ENCODE measurements at regions not wholly inside any gene's neighbourhood (a gene's known extent, or its start where the extent isn't known, plus 50 kb on each side); places are given as distances from the start of the nearest gene placed in this dataset.

DNA sequence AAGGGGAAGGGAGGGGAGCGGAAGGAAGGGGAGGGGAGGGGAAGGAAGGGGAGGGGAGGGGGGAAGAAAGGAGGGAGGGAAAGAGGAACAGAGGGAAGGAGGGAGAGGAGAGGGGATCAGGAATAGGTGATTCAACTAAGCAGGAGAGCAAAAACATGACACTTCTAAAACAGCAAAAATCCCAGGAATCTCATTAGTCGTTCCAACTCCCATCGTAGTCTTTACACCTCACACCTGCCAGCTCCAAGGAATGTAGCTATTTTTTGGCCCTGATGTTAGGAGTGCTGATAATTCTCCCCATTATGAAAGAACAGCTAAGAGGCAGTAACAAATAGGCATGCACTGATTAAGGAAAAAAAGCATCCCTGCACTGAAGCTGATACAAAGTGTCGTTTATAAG is 709.9 kb upstream of the PKDCC start:
- no peaks in the 10 kb centered on the region for H4K20me1 ChIP-seq (ENCODE audit: insufficient read depth, low read length)
- no peaks in the 10 kb centered on the region for H3K9me3 ChIP-seq (replicated peaks; ENCODE audit: insufficient read depth, low read length)
- H3K9ac ChIP-seq (ENCODE audit: low read length), result no peak overlapping the region
- TF ChIP-seq EZH2 (optimal IDR thresholded peaks at IDR 0.05; ENCODE audit: low read depth, low read length), result no peak
- TF ChIP-seq EZH2phosphoT487 (IDR thresholded peaks at IDR 0.05; ENCODE audit: low read length), result no peak
- TF ChIP-seq, protein P1, sequence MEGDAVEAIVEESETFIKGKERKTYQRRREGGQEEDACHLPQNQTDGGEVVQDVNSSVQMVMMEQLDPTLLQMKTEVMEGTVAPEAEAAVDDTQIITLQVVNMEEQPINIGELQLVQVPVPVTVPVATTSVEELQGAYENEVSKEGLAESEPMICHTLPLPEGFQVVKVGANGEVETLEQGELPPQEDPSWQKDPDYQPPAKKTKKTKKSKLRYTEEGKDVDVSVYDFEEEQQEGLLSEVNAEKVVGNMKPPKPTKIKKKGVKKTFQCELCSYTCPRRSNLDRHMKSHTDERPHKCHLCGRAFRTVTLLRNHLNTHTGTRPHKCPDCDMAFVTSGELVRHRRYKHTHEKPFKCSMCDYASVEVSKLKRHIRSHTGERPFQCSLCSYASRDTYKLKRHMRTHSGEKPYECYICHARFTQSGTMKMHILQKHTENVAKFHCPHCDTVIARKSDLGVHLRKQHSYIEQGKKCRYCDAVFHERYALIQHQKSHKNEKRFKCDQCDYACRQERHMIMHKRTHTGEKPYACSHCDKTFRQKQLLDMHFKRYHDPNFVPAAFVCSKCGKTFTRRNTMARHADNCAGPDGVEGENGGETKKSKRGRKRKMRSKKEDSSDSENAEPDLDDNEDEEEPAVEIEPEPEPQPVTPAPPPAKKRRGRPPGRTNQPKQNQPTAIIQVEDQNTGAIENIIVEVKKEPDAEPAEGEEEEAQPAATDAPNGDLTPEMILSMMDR (IDR thresholded peaks at IDR 0.05; ENCODE audit: low read length), result no peak
- no peaks in the 10 kb centered on the region for H3K9me2 ChIP-seq (replicated peaks; ENCODE audit: insufficient read depth, low read length)
- no peaks in the 10 kb centered on the region for H3K79me2 ChIP-seq (ENCODE audit: low read length)
- H3K27ac ChIP-seq (ENCODE audit: low read length), result no peak overlapping the region
- H2AFZ ChIP-seq (ENCODE audit: low read length), result no peak overlapping the region
- H3K27me3 ChIP-seq (replicated peaks; ENCODE audit: insufficient read depth, low read length), result no peaks in the 10 kb centered on the region
- H3K4me2 ChIP-seq (ENCODE audit: low read depth, low read length), result no peak overlapping the region
- no peak overlapping the region for H3K4me3 ChIP-seq (ENCODE audit: low read length)
- no peak for DNase-seq
- H3K36me3 ChIP-seq (replicated peaks; ENCODE audit: insufficient read depth, low read length), result no peaks in the 10 kb centered on the region
- H3K4me1 ChIP-seq (ENCODE audit: low read length), result no peaks in the 10 kb centered on the region
- H3F3A ChIP-seq (ENCODE audit: insufficient read depth, low read length), result no peaks in the 10 kb centered on the region

DNA sequence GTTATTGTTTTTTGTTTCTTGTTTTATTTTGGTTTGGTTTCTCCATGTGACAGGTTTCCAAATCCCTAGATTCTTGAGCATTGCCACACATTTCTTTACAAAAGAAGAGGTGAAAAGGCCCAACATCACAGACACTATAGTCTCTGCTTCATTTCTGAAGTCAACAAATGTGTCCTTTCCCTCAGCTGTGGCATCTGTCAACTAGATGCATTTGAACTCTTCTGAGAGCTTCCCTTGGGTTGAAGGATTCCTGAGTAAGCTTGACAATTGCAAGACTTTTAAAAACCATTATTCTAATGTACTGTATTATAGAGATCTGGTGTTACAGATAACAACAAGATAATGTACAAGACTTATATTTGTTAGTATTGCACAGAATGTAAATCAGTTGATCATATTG is 703.3 kb upstream of the PKDCC start:
- no peak overlapping the region for H2AFZ ChIP-seq (ENCODE audit: low read length)
- no peaks in the 10 kb centered on the region for H4K20me1 ChIP-seq (ENCODE audit: insufficient read depth, low read length)
- H3K36me3 ChIP-seq (replicated peaks; ENCODE audit: insufficient read depth, low read length), result no peaks in the 10 kb centered on the region
- no peaks in the 10 kb centered on the region for H3K4me1 ChIP-seq (ENCODE audit: low read length)
- DNase-seq, result no peak
- no peak overlapping the region for H3K9ac ChIP-seq (ENCODE audit: low read length)
- no peak overlapping the region for H3K4me3 ChIP-seq (ENCODE audit: low read length)
- no peaks in the 10 kb centered on the region for H3F3A ChIP-seq (ENCODE audit: insufficient read depth, low read length)
- no peak overlapping the region for H3K4me2 ChIP-seq (ENCODE audit: low read depth, low read length)
- H3K9me3 ChIP-seq (replicated peaks; ENCODE audit: insufficient read depth, low read length), result no peaks in the 10 kb centered on the region
- no peaks in the 10 kb centered on the region for H3K27me3 ChIP-seq (replicated peaks; ENCODE audit: insufficient read depth, low read length)
- H3K27ac ChIP-seq (ENCODE audit: low read length), result no peak overlapping the region
- H3K79me2 ChIP-seq (ENCODE audit: low read length), result no peaks in the 10 kb centered on the region
- TF ChIP-seq EZH2 (optimal IDR thresholded peaks at IDR 0.05; ENCODE audit: low read depth, low read length), result no peak
- TF ChIP-seq, protein P1 (IDR thresholded peaks at IDR 0.05; ENCODE audit: low read length), result no peak
- TF ChIP-seq EZH2phosphoT487 (IDR thresholded peaks at IDR 0.05; ENCODE audit: low read length), result no peak
- H3K9me2 ChIP-seq (replicated peaks; ENCODE audit: insufficient read depth, low read length), result no peaks in the 10 kb centered on the region

DNA sequence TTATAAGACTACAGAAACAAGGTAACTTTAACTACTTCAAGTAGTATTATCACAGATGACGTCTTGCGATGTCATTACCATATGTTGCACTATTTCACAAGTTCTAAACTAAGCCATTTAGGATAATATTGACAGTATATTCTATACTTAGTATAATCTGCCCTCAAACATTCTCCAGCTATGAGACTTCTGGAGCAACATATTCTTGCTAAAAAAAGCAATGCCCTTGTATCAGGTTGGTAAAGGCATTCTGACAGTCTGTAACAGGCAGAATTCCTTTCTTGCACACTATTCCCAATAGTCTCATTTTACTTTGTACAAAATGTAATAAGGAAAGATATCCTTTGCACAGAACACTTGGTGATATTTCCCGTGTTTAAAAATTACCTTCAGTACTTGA is 694.8 kb upstream of the PKDCC start:
- H3K36me3 ChIP-seq (replicated peaks; ENCODE audit: insufficient read depth, low read length), result no peaks in the 10 kb centered on the region
- TF ChIP-seq EZH2phosphoT487 (IDR thresholded peaks at IDR 0.05; ENCODE audit: low read length), result no peak
- TF ChIP-seq EZH2 (optimal IDR thresholded peaks at IDR 0.05; ENCODE audit: low read depth, low read length), result no peak
- TF ChIP-seq, protein P1 (IDR thresholded peaks at IDR 0.05; ENCODE audit: low read length), result no peak
- no peaks in the 10 kb centered on the region for H3K9me3 ChIP-seq (replicated peaks; ENCODE audit: insufficient read depth, low read length)
- no peak overlapping the region for H3K27ac ChIP-seq (ENCODE audit: low read length)
- H3K79me2 ChIP-seq (ENCODE audit: low read length), result no peaks in the 10 kb centered on the region
- DNase-seq, result no peak
- H2AFZ ChIP-seq (ENCODE audit: low read length), result no peak overlapping the region
- no peaks in the 10 kb centered on the region for H4K20me1 ChIP-seq (ENCODE audit: insufficient read depth, low read length)
- no peaks in the 10 kb centered on the region for H3K4me1 ChIP-seq (ENCODE audit: low read length)
- H3K4me2 ChIP-seq (ENCODE audit: low read depth, low read length), result no peak overlapping the region
- no peaks in the 10 kb centered on the region for H3K27me3 ChIP-seq (replicated peaks; ENCODE audit: insufficient read depth, low read length)
- H3K9ac ChIP-seq (ENCODE audit: low read length), result no peak overlapping the region
- no peaks in the 10 kb centered on the region for H3K9me2 ChIP-seq (replicated peaks; ENCODE audit: insufficient read depth, low read length)
- no peaks in the 10 kb centered on the region for H3F3A ChIP-seq (ENCODE audit: insufficient read depth, low read length)
- no peak overlapping the region for H3K4me3 ChIP-seq (ENCODE audit: low read length)

All from MM.1S (cell line).